Spleen (tissue), 7 donors: ENCODE measurements at regions not wholly inside any gene's neighbourhood (a gene's known extent, or its start where the extent isn't known, plus 50 kb on each side); places are given as distances from the start of the nearest gene placed in this dataset.
"Not testable (repeated sequence)": the region's sequence is repeated elsewhere in the genome, so short reads cannot be mapped to it uniquely, and the experiment has no call there.

ENCODE experiments used
- CTCF ChIP-seq, 11 experiments: fragments of 200-600 bp in 7 of 11; fragments of 450-650 bp in 4 of 11; sonication (generic) in 4 of 11; IDR thresholded peaks in 8 of 11; conservative IDR thresholded peaks in 3 of 11; 1 replicate in 7 of 11; 2 replicates in 4 of 11; pipeline versions ENCODE4 v1.4.0 to v1.8.0; 2016 to 2021; ENCODE audit warnings: antibody characterized with exemption in 11 of 11, inconsistent platforms in 4 of 11, mild to moderate bottlenecking in 1 of 11
- POLR2A ChIP-seq, 3 donors: fragments of 450-650 bp; IDR thresholded peaks; one replicate each; pipeline ENCODE4 v1.5.1; 2017; ENCODE audit warnings: antibody characterized with exemption in 3 of 3, mild to moderate bottlenecking in 1 of 3
- POLR2AphosphoS5 ChIP-seq, 3 donors: sonication (generic); formaldehyde crosslinking; IDR thresholded peaks; one replicate each; pipeline ENCODE4 v1.5.1; 2017; ENCODE audit warnings: antibody characterized with exemption in 3 of 3
- donor health status: DM: no; HTN: no; CAD: no; lungs with moderate emphysema.
- donor health status: DM: no; HTN: no; CAD: no.
- donor health status: DM: no; HTN: no; CAD: no.

- not testable (repeated sequence) for TF ChIP-seq CTCF (IDR thresholded peaks at IDR 0.05 in 8 of 11, conservative IDR thresholded peaks at IDR 0.05 in 3 of 11); POLR2AphosphoS5 (IDR thresholded peaks at IDR 0.05); POLR2A (IDR thresholded peaks at IDR 0.05)
Observed at GRCh38 chr7:150081865-150082264, 208.1 kb downstream of the ATP6V0E2 start.
